Neural crest cell (in vitro differentiated cells): ENCODE measurements at regions not wholly inside any gene's neighbourhood (a gene's known extent, or its start where the extent isn't known, plus 50 kb on each side); places are given as distances from the start of the nearest gene placed in this dataset.

ENCODE experiments used
- DNase-seq: peaks from one replicate; pipeline ENCODE4 v3.0.0; 2021; ENCODE audit warnings: low read depth, mixed read lengths, low spot score
- H3K27ac Mint-ChIP-seq: one replicate; pipeline ENCODE4 v1.8.0; 2021; ENCODE audit warnings: mild to moderate bottlenecking, mixed read lengths; ENCODE audit not compliant: unreplicated experiment
- H3K27me3 Mint-ChIP-seq: 2 replicates; pipeline ENCODE4 v1.8.0; 2021; ENCODE audit warnings: low read depth, mild to moderate bottlenecking, mixed read lengths
- H3K36me3 Mint-ChIP-seq: 2 replicates; pipeline ENCODE4 v1.8.0; 2021; ENCODE audit warnings: low read depth, mild to moderate bottlenecking, mixed read lengths
- H3K4me1 Mint-ChIP-seq: 2 replicates; pipeline ENCODE4 v1.8.0; 2021; ENCODE audit warnings: mixed read lengths
- H3K4me3 Mint-ChIP-seq: one replicate; pipeline ENCODE4 v1.8.0; 2021; ENCODE audit warnings: mild to moderate bottlenecking, mixed read lengths
- H3K9me3 Mint-ChIP-seq: 2 replicates; pipeline ENCODE4 v1.8.0; 2021; ENCODE audit warnings: mixed read lengths
- CTCF ChIP-seq: fragments of 200-600 bp; sonication (generic); conservative IDR thresholded peaks from 2 replicates; pipeline ENCODE4 v1.5.0; 2021; ENCODE audit warnings: antibody characterized with exemption, mild to moderate bottlenecking

GRCh38 chr16:86117756-86118155 is 218.8 kb downstream of the IRF8 start:
- Mint-ChIP-seq H3K4me3 (no peak overlapping the region), H3K27ac (no peak overlapping the region), H3K9me3 (no peaks in the 10 kb centered on the region), H3K36me3 (no peaks in the 10 kb centered on the region), H3K27me3 (peaks cover 48% of the 10 kb centered on the region), H3K4me1 (peaks cover 4% of the 10 kb centered on the region)
- no peak for DNase-seq
- TF ChIP-seq CTCF: no peak

- Mint-ChIP-seq H3K27ac (no peak overlapping the region), H3K36me3 (no peaks in the 10 kb centered on the region), H3K4me3 (no peak overlapping the region), H3K9me3 (no peaks in the 10 kb centered on the region), H3K4me1 (peaks cover 4% of the 10 kb centered on the region), H3K27me3 (peaks cover 47% of the 10 kb centered on the region)
- TF ChIP-seq CTCF: no peak
- DNase-seq: no peak
These were observed 219.7 kb downstream of the IRF8 start for GRCh38 chr16:86118467-86119307.

- TF ChIP-seq CTCF: no peak
- H3K9me3 Mint-ChIP-seq: no peaks in the 10 kb centered on the region
- H3K4me3 Mint-ChIP-seq: no peak overlapping the region
- peaks cover 58% of the 10 kb centered on the region for H3K27me3 Mint-ChIP-seq
- DNase-seq: no peak
- H3K27ac Mint-ChIP-seq: no peak overlapping the region
- no peaks in the 10 kb centered on the region for H3K36me3 Mint-ChIP-seq
- H3K4me1 Mint-ChIP-seq: peaks cover 4% of the 10 kb centered on the region
These were observed 221.5 kb downstream of the IRF8 start for GRCh38 chr16:86120201-86121192.

- peaks cover 4% of the 10 kb centered on the region for H3K4me1 Mint-ChIP-seq
- H3K36me3 Mint-ChIP-seq: no peaks in the 10 kb centered on the region
- no peak overlapping the region for H3K4me3 Mint-ChIP-seq
- H3K27ac Mint-ChIP-seq: no peak overlapping the region
- no peak for TF ChIP-seq CTCF
- no peaks in the 10 kb centered on the region for H3K9me3 Mint-ChIP-seq
- peaks cover 58% of the 10 kb centered on the region for H3K27me3 Mint-ChIP-seq
- no peak for DNase-seq
These were observed 222.5 kb downstream of the IRF8 start for GRCh38 chr16:86121374-86122010.

GRCh38 chr16:86122681-86123342 is 223.8 kb downstream of the IRF8 start:
- peaks cover 4% of the 10 kb centered on the region for H3K4me1 Mint-ChIP-seq
- no peak overlapping the region for H3K27ac Mint-ChIP-seq
- no peak for TF ChIP-seq CTCF
- H3K36me3 Mint-ChIP-seq: no peaks in the 10 kb centered on the region
- H3K4me3 Mint-ChIP-seq: no peak overlapping the region
- DNase-seq: no peak
- peaks cover 57% of the 10 kb centered on the region for H3K27me3 Mint-ChIP-seq
- no peaks in the 10 kb centered on the region for H3K9me3 Mint-ChIP-seq
